Endothelial cell of hepatic sinusoid (primary cell): ENCODE measurements at regions not wholly inside any gene's neighbourhood (a gene's known extent, or its start where the extent isn't known, plus 50 kb on each side); places are given as distances from the start of the nearest gene placed in this dataset.

ENCODE experiments used
- in situ Hi-C: cut with HindIII; loops from 2 replicates; pipeline ENCODE4 v1.10.0; 2017; ENCODE audit warnings: low sequenced_read_pairs

DNA sequence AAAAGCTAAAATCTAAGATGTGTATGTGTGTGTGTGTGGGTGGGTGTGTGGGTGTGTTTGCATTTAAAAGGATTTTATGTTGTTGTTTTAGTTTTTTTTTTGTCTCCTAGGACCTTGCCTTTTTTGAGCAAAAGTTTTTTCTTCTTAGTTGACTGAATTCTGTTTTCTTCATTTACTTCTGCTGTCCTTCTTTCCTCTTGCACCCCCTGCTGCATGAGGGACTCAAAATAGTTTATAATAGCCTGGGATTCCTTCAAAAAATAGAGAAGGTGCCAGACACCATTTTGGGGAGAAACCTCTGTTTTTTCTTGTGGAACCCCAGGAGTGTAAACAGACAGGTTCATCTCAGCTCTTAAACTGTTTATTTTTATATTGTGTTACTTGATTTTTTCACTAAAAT, 817.7 kb downstream of the TBC1D22A start:
- in situ Hi-C loops = no loop called here

DNA sequence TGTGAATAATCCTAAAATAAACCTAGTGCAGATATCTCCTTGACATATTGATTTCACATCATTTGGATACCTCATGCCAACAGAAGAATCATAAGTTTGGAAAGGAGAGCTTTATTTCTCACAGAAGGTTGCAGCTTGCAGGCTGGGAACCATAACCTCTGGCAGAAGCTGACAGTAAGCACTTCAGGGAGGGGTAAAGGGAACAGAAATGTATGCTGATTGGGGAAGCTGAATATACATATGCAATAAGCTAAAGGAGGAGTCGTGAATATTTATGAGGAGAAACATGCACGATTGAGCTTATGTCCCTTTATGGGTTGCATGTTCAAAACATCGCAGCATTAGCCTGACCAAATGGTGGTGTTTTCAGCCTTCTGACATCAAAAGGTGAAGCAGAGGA, 814.5 kb downstream of the TBC1D22A start:
- in situ Hi-C loops = no loop called here

DNA sequence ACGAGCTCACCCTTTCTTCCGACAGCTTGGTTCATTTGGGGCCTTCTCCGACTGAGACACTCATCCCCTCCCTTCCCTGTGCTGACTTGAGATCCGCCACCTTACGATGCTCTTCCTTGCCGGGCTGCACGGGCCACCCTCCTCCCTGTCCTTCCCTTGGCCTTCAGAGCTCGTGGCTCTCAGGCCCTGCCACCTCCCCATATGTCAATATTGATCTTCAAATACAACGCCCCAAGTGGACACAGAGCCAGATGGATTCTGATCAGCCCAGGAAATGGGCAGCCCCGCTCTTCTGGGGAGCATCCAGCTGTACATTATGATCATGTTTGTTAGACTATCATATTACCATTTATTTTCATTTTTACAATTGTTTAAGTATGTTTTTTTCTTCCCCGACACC, 812.8 kb downstream of the TBC1D22A start:
- in situ Hi-C loops = no loop called here

DNA sequence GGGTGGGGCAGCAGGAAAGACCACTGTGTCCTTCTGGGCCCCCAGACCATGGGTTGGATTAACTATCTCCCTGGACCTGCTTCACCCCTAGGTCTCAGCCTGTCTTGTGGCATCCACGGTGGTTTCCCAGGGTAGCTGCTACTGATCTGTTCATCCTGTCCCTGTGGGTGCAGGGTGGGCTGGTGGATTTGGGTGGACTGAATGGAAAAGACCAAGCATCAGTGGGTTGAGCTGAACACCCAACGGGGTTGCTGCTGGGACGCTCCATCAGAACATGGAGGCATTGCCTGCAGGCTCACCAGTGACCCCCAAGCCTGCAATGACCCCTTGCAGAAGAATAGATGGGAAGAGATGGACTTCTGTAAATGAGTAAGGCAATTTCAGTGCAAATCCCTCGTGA, 812.1 kb downstream of the TBC1D22A start:
- in situ Hi-C loops = no loop called here

DNA sequence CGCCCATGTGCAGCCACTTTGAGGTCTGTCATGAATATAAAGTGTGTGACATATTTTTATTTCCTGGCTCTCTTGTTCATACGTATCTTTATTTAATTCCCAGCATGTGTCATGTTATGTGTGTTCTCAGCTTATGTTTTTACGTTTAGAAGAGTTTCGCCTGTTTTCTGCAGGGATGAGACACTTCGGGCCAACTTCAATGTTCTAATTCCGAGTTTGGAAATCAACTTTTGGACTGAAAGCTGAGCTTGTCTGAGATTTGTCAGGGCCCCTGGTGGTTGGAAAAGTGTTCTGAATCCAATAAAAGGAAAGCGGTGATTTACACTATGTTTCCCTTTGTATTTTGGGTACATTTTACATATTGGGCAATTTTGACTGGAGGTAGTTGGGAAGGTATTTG, 810.7 kb downstream of the TBC1D22A start:
- in situ Hi-C loops = no loop called here

DNA sequence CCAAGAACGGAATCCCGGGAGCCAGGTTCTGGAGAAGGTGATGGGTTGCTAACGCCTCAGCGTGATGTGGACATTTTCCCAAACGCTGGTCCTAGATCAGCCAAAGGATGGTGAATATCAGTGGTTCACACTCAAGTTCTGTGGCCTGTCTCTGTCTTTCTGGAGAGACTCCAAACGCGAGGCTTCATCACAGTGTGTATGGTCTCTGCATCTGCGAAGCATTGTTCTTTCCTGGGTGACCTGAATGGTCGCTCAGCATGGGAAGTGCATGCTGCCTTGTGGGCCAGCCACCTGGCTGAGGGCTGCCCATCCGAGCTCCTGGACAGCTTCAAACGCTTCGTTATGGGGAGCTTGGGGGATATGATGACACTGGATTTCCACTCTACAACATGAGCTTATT, 810.0 kb downstream of the TBC1D22A start:
- in situ Hi-C loops = no loop called here

DNA sequence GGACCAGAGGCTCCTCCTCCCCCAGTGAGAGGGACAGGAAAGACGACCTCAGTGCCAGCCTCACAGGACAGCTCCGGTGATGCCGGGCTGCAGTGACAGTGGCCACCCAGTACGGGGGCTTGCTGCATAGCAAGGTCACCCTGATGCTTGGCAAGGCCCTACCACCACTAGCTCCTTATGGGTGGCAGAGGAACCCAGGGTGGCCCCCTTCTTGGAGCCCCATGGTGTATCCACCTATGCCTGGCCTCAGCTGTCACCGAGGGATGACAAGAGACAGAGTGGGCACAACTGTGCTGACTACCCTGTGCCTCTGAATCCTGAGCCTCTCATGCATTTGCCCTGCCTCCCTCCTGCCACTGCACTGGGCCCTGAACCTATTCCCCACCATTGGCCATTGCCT, 809.2 kb downstream of the TBC1D22A start:
- in situ Hi-C loops = no loop called here

DNA sequence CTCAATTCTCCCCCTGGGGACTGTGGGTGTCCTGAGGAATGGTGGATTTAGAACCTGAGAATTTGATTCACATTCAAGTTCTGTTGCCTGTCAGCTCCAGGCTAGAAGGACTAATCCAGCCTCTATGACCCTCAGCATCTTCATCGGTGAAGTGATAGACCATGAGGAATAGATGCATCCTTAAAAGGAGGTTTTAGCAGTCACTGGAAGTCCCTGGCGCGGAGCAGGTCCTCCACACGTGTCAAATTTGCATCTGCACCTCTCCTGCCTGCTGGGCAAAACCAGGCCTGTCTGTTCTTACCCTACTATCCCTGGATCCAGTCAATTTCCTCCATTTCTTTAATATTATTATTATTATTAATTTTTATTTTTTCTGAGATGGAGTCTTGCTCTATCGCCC, 808.4 kb downstream of the TBC1D22A start:
- in situ Hi-C loops = no loop called here

DNA sequence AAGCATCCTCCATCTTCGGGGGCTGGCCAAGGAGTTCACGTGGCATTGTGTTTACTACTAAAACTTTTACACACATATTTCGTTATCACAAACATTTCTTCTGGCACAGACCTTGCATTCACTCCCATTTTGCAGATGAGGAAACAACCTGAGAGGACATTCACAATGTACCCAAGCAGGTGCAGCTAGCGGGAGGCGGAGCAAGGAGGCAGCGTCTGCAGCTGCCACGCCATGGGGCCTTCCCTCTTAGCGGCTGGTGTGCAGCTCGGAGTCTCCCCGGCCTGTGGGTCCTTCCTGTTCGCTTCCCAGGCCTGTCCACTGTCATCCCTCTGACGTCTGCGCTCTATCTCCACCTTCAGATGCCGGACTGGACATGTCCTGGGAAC, 807.8 kb downstream of the TBC1D22A start:
- in situ Hi-C loops = no loop called here

DNA sequence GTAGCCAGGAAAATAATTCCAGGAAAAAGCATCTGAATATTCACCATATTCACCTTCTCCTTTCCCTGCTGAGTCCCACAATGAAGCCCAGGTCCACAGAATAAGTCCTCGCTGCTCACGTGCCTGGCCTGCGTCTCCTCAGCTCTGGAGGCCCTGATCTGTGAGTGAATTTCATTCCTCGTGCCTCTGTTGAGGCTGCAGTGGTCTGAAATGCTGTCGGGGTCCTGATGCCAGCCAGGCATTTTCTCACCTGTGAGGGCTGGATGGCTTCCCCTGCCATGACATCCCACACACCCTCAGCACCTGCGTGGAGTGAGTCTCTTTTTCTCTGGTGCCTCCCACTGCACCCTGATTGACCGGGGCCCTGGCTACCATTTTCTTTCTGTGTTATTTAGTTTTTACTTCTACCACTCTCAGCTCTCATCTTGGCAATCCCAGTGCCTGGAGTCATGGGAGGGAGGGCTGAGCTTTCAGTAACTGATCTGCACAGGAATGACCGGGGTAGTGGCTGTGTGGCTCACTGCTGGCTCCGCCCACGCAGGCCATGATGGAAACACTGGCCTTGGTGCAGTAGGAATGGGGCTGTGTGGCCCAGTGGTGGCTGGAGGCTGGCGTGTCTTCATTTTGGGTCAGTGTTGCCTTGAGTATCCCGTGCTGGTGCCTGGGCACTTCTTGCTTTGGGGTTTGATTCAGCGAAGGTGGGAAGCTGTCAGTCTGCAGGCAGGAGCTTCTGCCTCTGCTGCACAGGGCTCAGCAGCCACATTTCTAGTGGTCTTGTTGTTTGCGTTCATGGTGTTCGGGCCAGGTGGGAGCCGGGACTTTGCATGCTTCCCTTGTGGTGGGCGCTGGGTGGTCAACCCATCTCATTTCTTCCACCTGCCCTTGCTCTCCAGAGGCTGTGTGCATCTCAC, 807.2 kb downstream of the TBC1D22A start:
- in situ Hi-C loops = no loop called here

DNA sequence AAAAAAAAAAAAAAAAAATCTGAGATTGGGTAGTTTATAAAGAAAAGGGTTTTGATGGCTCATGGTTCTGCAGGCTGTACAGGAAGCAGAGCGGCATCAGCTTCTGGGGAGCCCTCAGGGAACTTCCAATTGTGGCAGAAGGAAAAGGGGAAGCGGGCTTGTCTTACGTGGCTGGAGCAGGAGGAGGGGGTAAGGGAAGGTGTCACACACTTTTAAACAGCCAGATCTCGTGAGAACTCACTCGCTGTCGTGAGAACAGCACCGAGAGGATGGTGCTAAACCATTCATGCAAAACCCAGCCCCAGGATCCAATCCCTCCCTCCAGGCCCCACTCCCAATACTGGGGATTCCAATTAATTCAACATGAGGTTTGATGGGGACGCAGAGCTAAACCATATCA, 806.2 kb downstream of the TBC1D22A start:
- in situ Hi-C loops = no loop called here

DNA sequence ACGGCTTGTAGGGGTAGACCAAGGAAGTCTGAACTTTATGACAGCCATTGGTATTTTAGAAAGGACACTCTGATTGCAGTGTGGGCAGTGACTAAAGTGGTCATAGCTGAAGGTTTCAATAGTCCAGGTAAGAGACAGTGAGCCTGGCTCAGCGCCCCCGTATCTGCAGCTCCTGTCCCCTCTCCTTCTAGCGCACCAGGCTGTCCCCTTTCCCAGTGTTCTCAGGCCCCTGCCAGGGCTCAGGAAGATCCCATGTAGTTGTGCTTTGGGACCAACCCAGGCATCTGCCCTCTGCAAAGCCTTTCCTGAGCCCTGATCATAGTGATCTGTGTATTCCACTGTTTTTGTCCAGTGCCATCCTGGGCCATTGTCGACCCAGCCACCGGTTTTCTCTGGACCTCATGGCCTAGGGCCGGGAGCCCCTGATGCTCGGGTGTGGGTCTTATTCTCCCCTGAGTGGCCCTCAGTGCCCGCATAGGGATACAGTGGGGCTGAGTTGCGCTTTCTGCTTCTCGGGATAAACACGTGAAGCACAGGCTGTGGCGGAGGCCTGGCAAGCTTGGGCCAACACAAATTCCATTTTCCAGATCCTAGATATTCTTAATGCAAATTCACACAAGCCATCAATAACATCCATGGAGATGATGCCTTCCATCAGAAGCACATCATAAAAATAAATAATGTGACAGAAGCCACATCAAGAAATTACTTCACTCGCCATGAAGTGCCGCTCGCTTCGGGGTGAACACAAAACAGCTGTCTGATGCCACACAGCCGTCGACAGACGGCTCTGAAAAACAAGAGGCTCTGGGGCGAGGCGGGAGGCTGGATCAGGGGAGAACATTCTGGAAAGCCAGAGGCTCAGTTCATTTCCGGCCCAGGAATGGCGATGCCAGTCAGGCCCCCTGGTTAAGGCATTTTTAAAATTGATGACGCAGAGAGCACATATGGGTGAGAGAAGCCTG, 805.0 kb downstream of the TBC1D22A start:
- in situ Hi-C loops = no loop called here

DNA sequence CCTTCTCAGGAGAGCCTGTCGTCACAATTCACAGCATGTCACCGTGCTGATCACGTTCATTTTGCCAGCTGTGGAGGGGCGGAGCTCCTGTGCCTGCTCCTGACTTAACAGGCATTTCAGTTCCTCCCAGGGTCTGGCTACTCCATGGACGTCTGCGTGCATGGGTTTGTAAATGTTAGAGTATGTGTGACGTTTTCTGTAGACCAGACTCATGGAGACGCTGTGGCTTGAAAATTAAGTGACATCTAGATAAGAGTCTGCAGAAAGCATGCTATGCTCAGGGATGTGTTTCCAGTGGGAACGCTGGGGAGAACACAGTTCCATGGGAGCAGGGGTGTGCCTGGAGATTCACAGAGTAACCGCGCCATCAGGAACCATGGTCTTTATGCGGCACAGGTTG, 804.0 kb downstream of the TBC1D22A start:
- in situ Hi-C loops = no loop called here

DNA sequence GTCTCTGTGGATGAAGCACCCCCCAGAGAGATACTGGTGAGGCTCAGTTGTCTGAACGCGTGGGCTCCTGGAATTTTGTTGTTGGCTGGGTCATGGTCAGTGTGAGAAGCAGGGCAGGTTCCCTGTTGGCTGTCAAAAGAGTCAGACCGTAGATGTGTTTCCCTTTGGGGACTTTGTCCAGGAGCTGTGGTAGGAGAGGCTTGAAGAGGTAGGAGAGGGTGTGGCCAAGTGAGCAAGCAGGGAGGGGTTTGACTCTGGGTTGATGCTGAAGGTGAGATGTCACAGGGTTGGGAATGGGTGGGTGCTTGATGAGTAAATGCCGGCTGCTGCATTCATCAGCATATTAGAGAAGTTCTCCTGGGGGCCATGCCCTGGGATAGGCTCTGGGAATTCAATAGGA, 803.2 kb downstream of the TBC1D22A start:
- in situ Hi-C loops = no loop called here

DNA sequence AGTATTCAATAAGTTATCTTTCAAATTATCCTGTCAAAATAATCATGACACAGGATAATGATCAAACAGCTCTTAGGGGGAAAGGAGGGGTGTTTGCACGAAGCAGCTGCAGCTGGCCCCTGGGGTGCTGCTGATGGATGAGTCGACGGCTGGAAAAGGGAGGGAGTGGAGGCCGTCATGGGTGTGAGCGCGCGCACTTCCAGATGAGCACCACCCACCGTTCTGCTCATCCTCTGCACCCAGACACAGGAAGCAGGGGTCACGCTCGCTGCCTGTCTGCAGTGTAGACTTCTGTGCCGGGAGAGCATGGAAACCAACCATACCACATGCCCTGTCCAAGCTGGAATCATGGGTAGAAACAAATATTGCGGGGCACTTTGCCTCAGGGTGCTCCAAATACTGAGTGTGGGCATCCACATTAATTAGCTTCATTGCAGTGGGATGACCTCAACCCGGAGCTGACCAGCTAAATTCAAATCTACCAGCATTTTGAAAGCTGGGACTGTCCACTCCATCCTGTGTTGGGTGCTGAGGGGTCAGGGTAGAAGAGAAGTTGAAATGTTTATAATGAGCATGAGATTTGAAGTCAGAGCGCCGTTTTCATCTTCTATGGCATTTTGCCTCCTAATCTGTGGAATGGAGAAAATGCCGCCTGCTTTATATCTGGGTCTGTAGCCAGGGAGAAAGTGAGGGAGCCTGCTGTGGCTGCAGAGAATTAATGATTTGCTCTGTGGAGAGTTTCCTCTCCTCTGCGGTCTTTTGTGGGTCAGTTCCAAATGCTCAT, 802.4 kb downstream of the TBC1D22A start:
- in situ Hi-C loops = no loop called here

DNA sequence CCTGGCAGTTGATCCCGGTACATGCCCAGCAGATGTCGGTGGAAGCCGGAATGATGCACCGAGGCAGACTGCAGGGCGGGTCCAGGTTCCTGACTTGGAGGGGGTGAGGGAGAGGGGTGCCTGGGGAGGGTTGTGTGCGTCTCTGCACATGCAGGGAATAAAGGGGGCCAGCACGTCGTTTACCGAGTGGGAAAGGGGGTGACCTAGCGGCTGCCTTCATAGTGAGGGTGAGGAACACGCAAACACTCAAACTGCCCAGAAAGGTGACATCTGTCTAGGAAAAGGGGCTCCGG, 801.7 kb downstream of the TBC1D22A start:
- in situ Hi-C loops = no loop called here

DNA sequence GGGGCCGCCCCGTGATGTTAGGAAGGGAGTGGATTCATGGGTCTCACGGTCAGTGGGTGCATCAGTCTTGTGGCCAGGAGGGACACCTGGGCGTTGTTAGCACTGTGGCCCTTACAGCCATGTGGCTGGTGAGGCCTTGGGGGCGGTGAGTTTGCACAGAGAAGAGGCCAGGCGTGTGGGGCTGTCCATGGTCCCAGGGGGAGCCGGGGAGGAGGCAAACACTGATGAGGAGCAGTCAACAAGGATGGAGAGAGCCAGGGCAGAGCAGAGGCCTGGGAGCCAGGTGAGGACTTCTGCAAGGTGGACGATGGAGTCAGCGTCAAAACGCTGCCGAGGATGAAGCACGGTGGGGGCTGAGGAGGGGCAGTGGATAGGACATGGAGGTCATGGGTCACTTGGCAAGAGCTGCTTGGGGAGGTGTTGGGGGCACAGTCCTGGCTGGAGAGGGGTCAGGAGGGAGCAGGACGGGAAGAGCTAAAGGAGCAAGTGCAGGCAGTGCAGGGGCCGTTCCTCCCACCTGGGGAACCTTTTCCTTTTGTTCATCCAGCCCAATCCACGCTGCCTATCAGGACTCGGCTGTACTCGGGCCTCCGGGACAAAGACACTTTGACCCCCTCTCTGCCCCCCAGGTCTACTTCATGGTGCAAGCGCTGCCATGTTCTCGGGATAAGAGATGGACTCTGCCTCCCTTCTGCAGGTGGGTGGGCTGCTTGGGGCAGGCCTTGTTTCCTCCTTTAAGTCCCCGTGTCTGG, 801.1 kb downstream of the TBC1D22A start:
- in situ Hi-C loops = no loop called here

DNA sequence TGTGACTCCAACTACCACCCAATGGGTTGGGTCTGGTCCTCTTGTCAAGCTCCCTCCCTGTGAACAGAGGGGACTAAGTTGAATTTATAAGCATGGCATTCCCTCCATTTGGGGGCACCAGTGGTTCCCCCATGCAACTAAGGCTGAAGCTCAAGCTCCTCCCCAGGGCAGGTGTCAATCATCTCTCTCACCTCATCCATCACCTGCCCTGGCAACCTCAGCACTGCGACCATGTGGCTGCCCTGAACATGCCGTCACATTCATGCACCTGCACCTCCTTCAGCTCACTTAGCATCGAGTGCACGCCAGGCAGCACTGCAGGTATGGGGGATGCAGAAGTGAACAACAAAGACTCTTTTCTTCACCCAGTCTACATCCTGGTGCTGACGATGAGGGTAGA, 799.3 kb downstream of the TBC1D22A start:
- in situ Hi-C loops = no loop called here

DNA sequence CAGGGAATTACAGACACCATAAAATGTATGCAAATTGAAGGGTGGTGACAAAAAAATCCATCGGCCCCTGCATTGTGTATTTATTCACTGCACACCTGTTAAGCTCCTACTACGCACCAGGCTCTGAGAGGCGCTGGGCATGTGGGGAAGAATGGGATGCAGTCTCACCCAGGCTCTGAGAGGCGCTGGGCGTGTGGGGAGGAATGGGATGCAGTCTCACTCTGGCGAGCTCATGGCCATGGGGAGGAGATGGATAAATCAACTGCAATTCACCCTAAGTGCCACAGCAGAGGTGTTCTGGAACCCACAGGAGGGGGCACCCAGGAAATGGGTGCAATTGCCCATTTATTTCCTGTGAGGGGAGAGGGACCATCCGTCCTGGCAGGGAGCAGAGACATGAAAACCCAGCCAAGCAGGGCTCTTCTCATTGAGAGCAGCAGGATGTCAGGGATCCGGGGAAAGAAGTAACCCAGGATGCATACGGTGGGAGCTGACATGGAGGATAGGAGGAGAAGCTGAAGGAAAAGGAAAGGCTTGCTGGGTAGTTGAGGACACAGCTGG, 798.7 kb downstream of the TBC1D22A start:
- in situ Hi-C loops = no loop called here
